Upper lobe of left lung (tissue), 6 donors: ENCODE measurements at regions not wholly inside any gene's neighbourhood (a gene's known extent, or its start where the extent isn't known, plus 50 kb on each side); places are given as distances from the start of the nearest gene placed in this dataset.

Source experiments
- ATAC-seq, 2 donors: fragments of 200-7000 bp; cut with Tn5 transposase; one replicate each; pipeline ENCODE4 v1.9.1; 2022; ENCODE audit warnings: mild to moderate bottlenecking in 2 of 2, moderate library complexity in 2 of 2; ENCODE audit not compliant: low FRiP score in 2 of 2
- DNase-seq, 2 donors: peaks; one replicate each; pipeline ENCODE4 v3.0.0-alpha.2; 2019 to 2020
- H3K27ac ChIP-seq, 4 donors: fragments of 200-600 bp; sonication (generic); one replicate each; pipeline ENCODE4 v1.5.1; 2016 to 2019
- H3K27me3 ChIP-seq, 4 donors: fragments of 200-600 bp; sonication (generic); one replicate each; pipeline ENCODE4 v1.5.1; 2017 to 2019
- H3K36me3 ChIP-seq, 4 donors: fragments of 200-600 bp; sonication (generic); one replicate each; pipeline ENCODE4 v1.5.1; 2016 to 2019
- H3K4me1 ChIP-seq, 4 donors: fragments of 200-600 bp; sonication (generic); one replicate each; pipeline ENCODE4 v1.5.1; 2018 to 2019
- H3K4me3 ChIP-seq, 4 donors: fragments of 200-600 bp; sonication (generic); one replicate each; pipeline ENCODE4 v1.5.1; 2017 to 2019; ENCODE audit warnings: mild to moderate bottlenecking in 2 of 4, moderate library complexity in 1 of 4
- H3K9me3 ChIP-seq, 4 donors: fragments of 200-600 bp; sonication (generic); one replicate each; pipeline ENCODE4 v1.5.1; 2018 to 2019
- CTCF ChIP-seq, 6 experiments: fragments of 450-650 bp in 4 of 6; fragments of 200-600 bp in 2 of 6; sonication (generic) in 2 of 6; IDR thresholded peaks; one replicate each; pipeline ENCODE4 v1.5.1; 2016 to 2019; ENCODE audit warnings: antibody characterized with exemption in 6 of 6
- EP300 ChIP-seq, 4 donors: sonication (generic); formaldehyde crosslinking; IDR thresholded peaks; one replicate each; pipeline ENCODE4 v1.5.1; 2017; ENCODE audit warnings: antibody characterized with exemption in 4 of 4, control low read depth in 2 of 4
- POLR2A ChIP-seq, 4 donors: fragments of 450-650 bp; IDR thresholded peaks; one replicate each; pipeline ENCODE4 v1.5.1; 2016 to 2017; ENCODE audit warnings: antibody characterized with exemption in 4 of 4, mild to moderate bottlenecking in 2 of 4
- POLR2AphosphoS5 ChIP-seq, 2 donors: sonication (generic); formaldehyde crosslinking; IDR thresholded peaks; one replicate each; pipeline ENCODE4 v1.5.1; 2017; ENCODE audit warnings: antibody characterized with exemption in 2 of 2
- WGBS, 2 donors: methylation state at CpG; one replicate each; pipeline ENCODE4 v1.1.5; 2017 to 2018; 5-methylcytosine and 5-hydroxymethylcytosine counted together
- donor health status: DM: no; HTN: no; CAD: no; lungs with moderate emphysema.
- donor health status: DM: no; HTN: yes; CAD: no; lungs with severe emphysema.

GRCh38 chr2:58553937-58554336 is 312.8 kb upstream of the FANCL start:
- ATAC-seq, result no peak
- 54 to 63% methylated on average over 2 of the region's 2 CpGs for WGBS, 2 donors
- Histone ChIP-seq H3K36me3 (no peaks in the 10 kb centered on the region), H3K9me3 (no peaks in the 10 kb centered on the region), H3K4me1 (no peaks in the 10 kb centered on the region), H3K4me3 (no peak overlapping the region), H3K27ac (no peak overlapping the region), H3K27me3 (no peaks in the 10 kb centered on the region)
- no peak for TF ChIP-seq CTCF (IDR thresholded peaks at IDR 0.05)
- TF ChIP-seq POLR2AphosphoS5 (IDR thresholded peaks at IDR 0.05), result no peak
- TF ChIP-seq EP300 (IDR thresholded peaks at IDR 0.05), result no peak
- no peak for TF ChIP-seq POLR2A (IDR thresholded peaks at IDR 0.05)
- DNase-seq, result no peak

GRCh38 chr2:58553522-58553921 is 312.4 kb upstream of the FANCL start:
- no peak overlapping the region for H3K27ac ChIP-seq
- no peaks in the 10 kb centered on the region for H3K36me3 ChIP-seq
- no peak overlapping the region for H3K4me3 ChIP-seq
- H3K9me3 ChIP-seq, result no peaks in the 10 kb centered on the region
- TF ChIP-seq CTCF (IDR thresholded peaks at IDR 0.05) (no peak), EP300 (IDR thresholded peaks at IDR 0.05) (no peak), POLR2AphosphoS5 (IDR thresholded peaks at IDR 0.05) (no peak), POLR2A (IDR thresholded peaks at IDR 0.05) (no peak)
- no peaks in the 10 kb centered on the region for H3K4me1 ChIP-seq
- no peaks in the 10 kb centered on the region for H3K27me3 ChIP-seq
- DNase-seq, result no peak
- WGBS, 2 donors, result 93 to 100% methylated on average over 1 of the region's 1 CpG
- no peak for ATAC-seq

- ATAC-seq (no peak), DNase-seq (no peak)
- H3K9me3 ChIP-seq, result no peaks in the 10 kb centered on the region
- no peaks in the 10 kb centered on the region for H3K4me1 ChIP-seq
- no peaks in the 10 kb centered on the region for H3K36me3 ChIP-seq
- WGBS, 2 donors, result 88% methylated on average over 3 of the region's 3 CpGs
- no peaks in the 10 kb centered on the region for H3K27me3 ChIP-seq
- H3K27ac ChIP-seq, result no peak overlapping the region
- no peak overlapping the region for H3K4me3 ChIP-seq
- TF ChIP-seq CTCF (IDR thresholded peaks at IDR 0.05) (no peak), EP300 (IDR thresholded peaks at IDR 0.05) (no peak), POLR2A (IDR thresholded peaks at IDR 0.05) (no peak), POLR2AphosphoS5 (IDR thresholded peaks at IDR 0.05) (no peak)
These were observed 304.5 kb upstream of the FANCL start for GRCh38 chr2:58545300-58546280.

- Histone ChIP-seq H3K27ac (no peak overlapping the region), H3K4me3 (no peak overlapping the region), H3K4me1 (no peaks in the 10 kb centered on the region), H3K36me3 (no peaks in the 10 kb centered on the region), H3K27me3 (no peaks in the 10 kb centered on the region), H3K9me3 (no peaks in the 10 kb centered on the region)
- no peak for TF ChIP-seq POLR2A (IDR thresholded peaks at IDR 0.05)
- DNase-seq (no peak), ATAC-seq (no peak)
- WGBS, 2 donors, result 80 to 85% methylated on average over 3 of the region's 3 CpGs
These were observed 302.3 kb upstream of the FANCL start for GRCh38 chr2:58543442-58543841.

- Histone ChIP-seq H3K27ac (no peak overlapping the region), H3K4me3 (no peak overlapping the region), H3K4me1 (no peaks in the 10 kb centered on the region), H3K36me3 (no peaks in the 10 kb centered on the region), H3K9me3 (no peaks in the 10 kb centered on the region), H3K27me3 (no peaks in the 10 kb centered on the region)
- no peak for ATAC-seq
- TF ChIP-seq EP300 (IDR thresholded peaks at IDR 0.05) (no peak), POLR2AphosphoS5 (IDR thresholded peaks at IDR 0.05) (no peak), POLR2A (IDR thresholded peaks at IDR 0.05) (no peak), CTCF (IDR thresholded peaks at IDR 0.05) (no peak)
- no peak for DNase-seq
- 70 to 79% methylated on average over 7 of the region's 7 CpGs for WGBS, 2 donors
These were observed 300.4 kb upstream of the FANCL start for GRCh38 chr2:58541511-58541910.
